GM12878 (cell line): ENCODE measurements at regions not wholly inside any gene's neighbourhood (a gene's known extent, or its start where the extent isn't known, plus 50 kb on each side); places are given as distances from the start of the nearest gene placed in this dataset.

Experiments used
- POLR2AphosphoS5 ChIP-seq: IDR thresholded peaks from 2 replicates; pipeline ENCODE4 v1.6.1; 2011; ENCODE audit warnings: mild to moderate bottlenecking, low read length, inconsistent platforms
- TCF7 ChIP-seq: IDR thresholded peaks from 2 replicates; pipeline ENCODE4 v1.6.1; 2014; ENCODE audit warnings: antibody characterized with exemption, borderline replicate concordance

GRCh38 chr10:128218161-128218560, 91.9 kb upstream of the MKI67 start:
- TF ChIP-seq TCF7 (no peak), POLR2AphosphoS5 (no peak)
